Skeletal muscle cell (primary cell): ENCODE measurements at regions not wholly inside any gene's neighbourhood (a gene's known extent, or its start where the extent isn't known, plus 50 kb on each side); places are given as distances from the start of the nearest gene placed in this dataset.

ENCODE experiments used
- DNase-seq: peaks from one replicate; pipeline ENCODE4 v3.0.0-alpha.2; 2010; ENCODE audit warnings: low read depth
- H3K4me3 ChIP-seq: 2 replicates; pipeline ENCODE4 v1.5.1; 2011; ENCODE audit warnings: low read depth, mild to moderate bottlenecking, control low read depth, low read length, moderate library complexity

DNA sequence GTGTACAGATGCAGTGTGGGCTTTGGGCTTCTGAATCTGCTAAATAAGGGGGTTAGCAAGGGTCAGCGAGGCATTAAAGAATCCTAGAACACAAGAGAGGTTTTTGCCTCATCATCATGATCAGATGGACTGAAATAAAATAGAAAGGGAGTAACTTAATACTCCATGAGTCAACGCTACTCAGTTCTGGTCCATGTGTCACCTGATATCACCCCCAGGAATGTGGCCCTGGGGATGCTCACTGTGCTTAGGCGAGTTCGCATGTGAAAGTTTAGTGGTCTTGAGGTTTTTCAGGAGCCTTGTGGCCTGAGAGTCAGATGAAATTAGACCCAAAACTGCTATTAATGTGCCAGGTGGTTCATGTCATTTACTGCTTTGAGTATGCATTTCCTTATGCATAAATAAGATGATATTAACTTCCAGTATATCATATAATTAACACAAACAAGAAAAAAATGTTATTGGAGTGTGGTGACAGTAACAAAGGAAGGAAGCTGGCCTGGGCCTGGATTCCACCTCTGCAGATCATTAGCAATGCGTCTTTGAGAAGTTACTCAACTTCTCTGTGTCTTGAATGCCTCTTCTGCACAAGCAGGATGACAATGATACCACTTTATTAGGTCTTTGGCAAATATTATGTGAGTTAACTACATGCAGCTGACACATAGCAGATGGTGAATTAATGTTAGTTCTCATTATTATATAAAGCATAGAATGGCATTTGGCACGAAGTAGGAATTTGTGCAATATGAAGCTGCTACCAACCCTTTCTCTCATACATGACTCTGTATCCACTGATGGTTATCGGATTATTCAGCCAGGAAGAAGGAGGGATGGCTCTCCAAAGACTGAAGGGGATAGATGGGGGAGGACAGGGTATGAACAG lies 1272.6 kb downstream of the AACS start:
- peak; percentile 89 for DNase-seq
- no peak overlapping the region for H3K4me3 ChIP-seq

GRCh38 chr12:126342866-126343265 lies 1277.6 kb downstream of the AACS start:
- no peak overlapping the region for H3K4me3 ChIP-seq
- DNase-seq = no peak

- H3K4me3 ChIP-seq = no peak overlapping the region
- DNase-seq = peak; percentile 8
Measured at GRCh38 chr12:126343321-126343720, 1278.1 kb downstream of the AACS start.

DNA sequence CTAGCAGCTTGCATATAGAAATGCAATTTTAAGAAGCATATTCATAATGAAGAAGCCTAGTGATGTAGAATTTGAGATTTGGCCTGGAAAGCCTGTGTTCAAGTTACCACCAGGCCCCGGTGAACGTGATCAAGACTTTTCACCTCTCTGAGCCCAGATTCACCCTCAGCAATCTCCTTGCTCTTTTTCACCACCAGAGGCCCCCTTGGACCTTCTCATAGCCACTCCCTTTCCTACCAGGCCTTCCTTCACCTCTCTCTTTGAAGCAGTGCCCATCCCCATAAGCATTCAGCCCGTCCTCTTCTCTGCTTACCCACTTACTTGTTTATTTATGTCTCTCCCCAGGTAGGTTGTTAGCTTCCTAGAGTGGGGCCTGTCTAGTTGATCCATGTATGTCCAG lies 1280.9 kb downstream of the AACS start:
- no peak overlapping the region for H3K4me3 ChIP-seq
- DNase-seq = no peak

DNA sequence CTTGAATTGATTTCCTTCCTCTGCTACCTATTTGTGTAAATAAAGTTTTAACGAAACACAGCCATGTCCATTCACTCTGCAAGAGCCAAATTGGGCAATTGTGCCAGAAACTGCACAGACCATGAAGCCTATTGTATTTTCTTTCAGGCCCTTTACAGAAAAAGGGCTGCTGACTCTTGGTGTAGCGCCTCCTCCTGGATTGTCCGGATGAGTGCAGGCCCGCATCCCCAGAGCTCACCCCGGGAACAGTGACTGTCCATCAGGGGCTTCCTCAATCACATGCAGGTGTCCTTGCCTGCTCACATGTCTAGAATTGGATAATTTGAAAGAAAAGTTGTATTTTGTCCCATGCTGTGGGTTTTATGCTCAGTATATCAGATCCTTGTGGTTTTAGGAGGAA lies 1282.2 kb downstream of the AACS start:
- DNase-seq = no peak
- H3K4me3 ChIP-seq = no peak overlapping the region

- no peak for DNase-seq
- H3K4me3 ChIP-seq = no peak overlapping the region
Measured at GRCh38 chr12:126349383-126349782, 1284.1 kb downstream of the AACS start.

DNA sequence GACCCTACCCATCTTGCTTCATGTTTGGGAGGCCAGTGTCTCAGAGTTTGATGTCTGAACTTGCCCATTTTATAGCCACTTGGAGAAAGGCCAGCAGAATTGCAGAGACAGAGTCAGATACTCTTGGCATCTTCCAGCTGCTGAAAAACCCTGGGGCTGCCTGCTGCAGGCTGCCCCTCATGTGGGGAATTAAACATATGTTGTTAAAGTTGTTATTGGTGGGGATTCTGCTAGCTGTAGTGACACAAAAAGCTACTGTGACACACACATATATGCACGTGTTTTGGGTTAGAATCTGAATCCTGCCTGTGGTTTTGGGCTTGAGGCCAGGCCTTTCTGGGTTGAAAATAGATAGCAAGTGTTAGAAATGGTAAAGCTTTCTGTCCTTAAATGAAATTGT lies 1288.4 kb downstream of the AACS start:
- H3K4me3 ChIP-seq = no peak overlapping the region
- DNase-seq = peak; percentile 43

GRCh38 chr12:126354633-126355032 lies 1289.4 kb downstream of the AACS start:
- no peak for DNase-seq
- no peak overlapping the region for H3K4me3 ChIP-seq

DNA sequence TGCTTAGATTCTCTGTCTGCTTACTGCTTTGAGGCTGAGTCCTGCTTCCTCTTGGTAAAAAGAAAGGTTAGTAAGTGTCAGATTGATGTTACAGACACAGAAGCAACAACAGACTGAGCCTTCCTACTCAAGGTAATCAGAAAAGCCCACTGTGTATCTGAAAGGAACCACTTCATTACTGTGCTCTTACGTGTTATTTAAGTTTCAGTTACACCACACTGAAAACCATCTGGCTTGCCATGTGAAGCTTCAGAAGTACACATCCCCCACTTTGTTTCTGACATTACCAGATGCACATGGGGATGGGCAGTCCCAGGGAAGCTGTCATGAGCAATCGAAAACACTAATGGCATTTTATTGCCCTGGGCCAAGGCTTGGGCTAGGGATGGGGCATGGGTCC lies 1290.1 kb downstream of the AACS start:
- no peak for DNase-seq
- H3K4me3 ChIP-seq = no peak overlapping the region

DNA sequence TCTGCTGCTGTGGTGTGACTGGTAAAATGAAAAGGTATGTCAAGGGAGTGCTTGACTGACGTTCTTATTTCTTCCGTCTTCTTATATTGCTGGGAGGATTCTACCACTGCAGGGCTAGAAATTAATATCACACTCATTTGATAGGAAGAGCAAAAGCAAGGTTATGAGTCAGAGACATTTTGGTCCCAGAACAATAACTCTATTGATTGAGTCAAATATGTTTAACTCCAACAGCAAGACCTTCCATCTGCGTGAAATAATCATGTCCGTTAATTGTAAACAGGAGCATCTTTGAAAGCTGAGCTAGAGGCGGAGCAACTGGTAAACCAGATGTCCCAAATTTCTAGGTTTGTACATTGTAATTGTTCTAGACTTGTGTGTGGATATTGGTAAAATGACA lies 1293.6 kb downstream of the AACS start:
- no peak overlapping the region for H3K4me3 ChIP-seq

GRCh38 chr12:126359216-126359615 lies 1294.0 kb downstream of the AACS start:
- no peak overlapping the region for H3K4me3 ChIP-seq
- DNase-seq = no peak

More for the DNA sequence above, 1293.6 kb downstream of the AACS start:
- DNase-seq = no peak

- no peak for DNase-seq
- H3K4me3 ChIP-seq = no peak overlapping the region
Measured at GRCh38 chr12:126361804-126362203, 1296.6 kb downstream of the AACS start.

DNA sequence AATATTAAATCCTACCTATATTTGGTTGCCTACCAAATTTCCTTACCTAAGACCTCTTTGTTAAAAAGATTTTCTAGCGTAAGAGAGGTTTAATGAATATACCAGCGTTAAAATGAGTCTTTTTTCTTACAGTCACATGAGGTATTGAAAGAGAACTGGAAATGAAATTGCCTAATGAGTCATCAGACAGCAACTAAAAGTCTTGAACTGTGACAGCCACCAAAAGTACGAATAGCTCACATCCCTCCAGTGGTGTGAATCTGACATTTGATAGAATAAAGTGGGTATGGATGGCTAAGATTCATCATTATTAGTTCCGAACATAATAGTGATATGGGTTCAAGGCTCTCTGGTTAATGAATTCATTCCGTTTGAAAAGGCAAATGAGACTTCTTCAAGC lies 1297.3 kb downstream of the AACS start:
- no peak overlapping the region for H3K4me3 ChIP-seq
- DNase-seq = no peak

DNA sequence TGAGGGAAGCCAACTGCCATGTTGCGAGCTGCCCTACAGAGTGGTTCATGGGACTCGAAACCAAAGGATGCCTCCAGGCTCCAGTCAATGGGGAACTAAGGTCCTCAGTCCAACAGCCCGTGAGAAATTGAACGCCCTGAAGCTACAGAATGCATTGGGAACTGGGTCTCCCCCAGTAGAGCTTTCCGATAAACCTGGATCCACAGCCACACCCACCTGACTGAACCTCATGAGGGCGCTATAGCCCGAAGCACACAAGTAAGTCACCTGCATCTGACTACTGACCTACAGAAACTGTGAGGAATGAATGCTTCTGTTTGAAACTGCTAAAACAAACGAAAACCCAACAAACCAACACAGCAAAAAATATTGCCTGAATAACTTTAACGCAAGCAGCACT lies 1297.7 kb downstream of the AACS start:
- H3K4me3 ChIP-seq = no peak overlapping the region
- DNase-seq = no peak

DNA sequence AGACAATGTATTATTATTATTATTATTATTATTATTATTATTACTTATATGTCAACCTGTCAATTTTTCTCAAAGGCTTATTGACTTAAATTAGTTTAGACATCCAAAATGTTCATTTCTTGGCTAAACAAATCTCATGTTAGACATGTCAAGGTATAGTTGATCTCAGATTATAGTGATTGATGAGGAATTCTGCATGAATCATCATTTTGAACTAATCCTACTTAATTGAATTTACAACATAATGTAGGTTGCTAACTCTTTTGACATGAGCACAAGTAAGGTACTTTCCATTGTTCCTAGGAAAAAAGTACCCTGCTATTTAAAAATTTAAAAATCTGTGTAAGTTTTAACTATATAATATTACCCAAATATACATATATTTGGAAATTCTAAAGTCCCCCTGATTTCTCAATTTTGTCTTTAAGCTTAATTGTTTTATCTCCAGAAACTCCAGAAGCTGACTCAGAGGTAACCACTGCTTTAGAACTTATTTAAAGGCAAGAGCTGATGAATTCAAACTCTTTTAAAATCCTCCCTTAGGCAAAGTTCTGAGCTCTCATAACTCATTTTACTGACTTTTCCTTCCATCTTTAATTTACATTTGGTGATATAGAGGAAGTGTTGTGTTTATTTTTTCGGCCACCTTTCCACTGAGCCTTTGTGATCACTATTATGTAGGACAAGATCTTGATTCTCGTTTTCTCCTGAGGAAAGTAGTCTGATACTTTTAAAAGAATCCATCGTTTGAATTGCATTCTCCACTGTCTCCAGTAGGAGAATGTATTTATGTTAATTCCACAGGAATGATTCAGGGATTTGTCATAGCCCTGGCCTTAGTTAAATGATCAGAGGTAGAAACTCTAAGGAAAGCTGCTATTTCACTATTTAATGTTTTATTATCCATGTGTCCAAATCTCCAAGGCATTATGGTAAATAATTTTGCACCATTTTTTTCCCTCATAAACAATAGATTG lies 1304.5 kb downstream of the AACS start:
- no peak for DNase-seq
- H3K4me3 ChIP-seq = no peak overlapping the region

DNA sequence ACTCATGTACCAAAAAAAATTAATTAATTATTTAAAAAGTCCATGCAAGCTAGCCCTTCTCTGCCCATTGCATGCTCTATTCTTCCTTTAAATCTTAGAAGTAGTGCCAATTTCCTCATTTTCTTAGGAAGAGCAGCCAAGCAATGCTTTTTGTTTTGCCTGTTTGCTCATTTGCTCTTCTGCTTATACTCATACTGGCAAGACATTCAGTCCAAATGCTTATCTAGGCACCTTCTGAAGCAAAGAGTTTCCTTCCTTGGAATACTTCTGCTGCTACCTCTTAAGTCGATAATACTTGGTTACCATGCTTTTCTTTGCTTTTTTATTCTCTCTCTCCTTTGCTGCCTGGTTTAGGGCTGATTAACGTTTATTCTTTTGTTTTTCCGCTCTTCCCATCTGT lies 1318.3 kb downstream of the AACS start:
- DNase-seq = no peak
- no peak overlapping the region for H3K4me3 ChIP-seq

DNA sequence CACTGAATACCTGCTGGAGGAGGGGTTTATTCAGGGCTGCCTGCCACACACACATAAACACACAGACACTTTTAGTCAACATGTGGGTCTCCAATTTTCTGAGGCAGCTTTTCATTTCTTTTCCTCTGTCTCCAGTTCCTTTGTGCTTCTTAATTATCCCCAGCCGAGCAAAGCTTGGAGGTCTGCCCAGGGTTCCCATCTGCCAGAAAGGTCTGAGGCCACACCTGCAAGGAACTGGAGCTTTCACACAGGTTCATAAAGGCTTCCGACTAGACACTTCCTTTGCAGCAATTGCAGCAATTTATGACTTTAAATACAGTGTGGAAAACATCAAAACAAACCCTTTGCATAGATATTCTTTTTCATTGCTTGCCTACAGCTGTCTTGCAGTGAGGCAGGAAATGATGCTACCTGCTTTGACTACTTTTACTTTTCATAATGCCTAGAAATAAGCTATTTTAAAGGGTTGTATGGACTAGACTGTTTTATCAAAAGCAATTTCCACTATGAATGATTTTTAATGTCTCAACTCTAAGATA lies 1318.9 kb downstream of the AACS start:
- no peak for DNase-seq
- H3K4me3 ChIP-seq = no peak overlapping the region

GRCh38 chr12:126385785-126386184 lies 1320.5 kb downstream of the AACS start:
- no peak overlapping the region for H3K4me3 ChIP-seq

DNA sequence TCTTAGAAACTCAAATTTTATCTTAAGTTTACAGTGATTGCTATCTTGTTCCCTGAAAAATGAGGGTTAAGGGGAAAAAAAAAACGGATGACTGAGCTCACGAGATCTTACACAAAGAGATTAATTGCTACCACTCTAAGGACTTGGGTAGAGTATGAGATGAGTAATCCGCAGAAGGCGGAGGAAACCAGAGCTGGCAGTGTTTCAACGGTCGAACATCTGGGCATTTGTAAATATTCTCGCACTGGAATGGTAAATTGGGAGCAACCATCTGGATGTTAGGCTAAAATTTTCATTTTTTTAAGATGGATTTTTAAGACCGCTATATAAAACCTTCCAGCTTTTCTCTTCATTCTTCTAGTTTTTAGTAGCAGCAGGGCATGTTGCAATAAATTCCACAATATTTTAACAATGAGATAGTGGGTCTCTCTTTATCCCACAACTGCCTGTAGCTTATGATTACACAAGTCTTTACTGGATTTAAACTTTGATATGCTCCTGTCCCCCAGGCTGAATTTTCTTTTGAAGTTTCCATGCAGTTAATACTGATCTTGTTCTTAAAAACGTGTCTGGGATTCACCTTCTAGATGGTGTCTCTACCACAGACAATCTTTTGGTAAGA lies 1324.1 kb downstream of the AACS start:
- H3K4me3 ChIP-seq = no peak overlapping the region
- peak; percentile 69 for DNase-seq

More at GRCh38 chr12:126385785-126386184, 1320.5 kb downstream of the AACS start:
- peak; percentile 45 for DNase-seq

GRCh38 chr12:126389961-126390360 lies 1324.7 kb downstream of the AACS start:
- no peak overlapping the region for H3K4me3 ChIP-seq
- DNase-seq = no peak
